GM19438 (cell line): ENCODE measurements at regions not wholly inside any gene's neighbourhood (a gene's known extent, or its start where the extent isn't known, plus 50 kb on each side); places are given as distances from the start of the nearest gene placed in this dataset.
A peak's percentile ranks its signal among the peaks of the same experiment; 100 is the strongest.

Experiments used
- ATAC-seq: cut with Tn5 transposase; IDR thresholded peaks from one replicate; pipeline ENCODE4 v1.9.1; 2021; ENCODE audit warnings: low read depth; ENCODE audit not compliant: unreplicated experiment

DNA sequence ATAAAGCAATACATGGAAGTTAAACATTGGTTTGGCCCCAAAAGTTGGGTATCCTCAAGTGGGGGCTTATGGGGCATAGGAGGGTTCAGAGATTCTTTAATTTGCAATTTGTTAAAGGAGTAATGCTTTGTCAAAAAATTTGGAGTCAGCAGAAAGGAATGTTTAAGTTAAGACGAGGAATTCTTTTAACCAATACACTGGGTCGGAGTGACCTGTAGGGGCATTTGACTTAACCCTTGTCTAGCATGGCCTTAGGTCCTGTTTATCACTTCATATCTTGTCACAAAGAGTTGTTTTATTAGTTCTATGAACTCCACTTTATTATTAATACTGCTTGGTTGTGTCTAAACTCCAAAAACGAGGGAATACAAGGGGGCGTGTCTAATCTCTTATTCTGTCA, 656.1 kb upstream of the RORB start:
- ATAC-seq: no peak

DNA sequence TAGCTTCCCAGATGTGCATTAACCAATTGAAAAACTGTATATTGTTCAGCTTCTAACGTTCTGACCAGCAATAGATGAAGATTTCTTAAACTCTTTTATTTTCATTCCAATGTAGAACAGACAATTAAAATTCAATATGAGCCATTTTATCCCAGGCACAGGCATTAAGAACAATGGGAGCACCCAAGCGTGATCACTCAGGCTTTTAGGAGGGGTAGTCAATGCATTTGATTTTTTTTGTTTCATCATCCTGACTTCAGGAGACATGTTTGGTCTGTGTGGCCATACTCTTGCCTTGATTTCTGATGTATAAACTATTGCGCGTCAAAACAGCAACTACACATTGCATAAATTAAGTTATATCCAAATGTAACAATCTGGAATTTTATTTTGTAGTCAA, 653.0 kb upstream of the RORB start:
- ATAC-seq: no peak

GRCh38 chr9:73845539-73845938, 651.6 kb upstream of the RORB start:
- ATAC-seq: no peak

- no peak for ATAC-seq
These were observed 651.0 kb upstream of the RORB start for GRCh38 chr9:73845954-73846690.

- no peak for ATAC-seq
These were observed 649.6 kb upstream of the RORB start for GRCh38 chr9:73847536-73847935.

- ATAC-seq: no peak
These were observed 643.6 kb upstream of the RORB start for GRCh38 chr9:73853549-73853948.

DNA sequence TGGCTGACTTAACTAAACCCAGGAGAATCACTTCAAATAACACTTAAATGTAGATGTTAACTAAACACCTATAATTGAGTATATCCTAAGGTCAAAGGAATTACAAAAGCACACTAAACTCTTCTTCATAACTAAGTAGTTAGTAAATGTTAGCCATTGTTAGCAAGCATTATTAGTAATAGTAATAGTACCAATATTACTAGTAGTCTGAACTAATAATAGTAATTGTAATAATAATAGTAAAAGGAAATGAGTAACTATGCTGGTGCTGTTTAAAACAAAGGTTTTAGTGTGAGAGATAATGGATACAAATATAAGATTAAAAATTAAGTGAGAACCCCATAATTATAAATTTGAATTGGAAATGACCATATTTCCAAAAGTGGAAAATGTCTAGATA, 641.9 kb upstream of the RORB start:
- ATAC-seq: no peak

DNA sequence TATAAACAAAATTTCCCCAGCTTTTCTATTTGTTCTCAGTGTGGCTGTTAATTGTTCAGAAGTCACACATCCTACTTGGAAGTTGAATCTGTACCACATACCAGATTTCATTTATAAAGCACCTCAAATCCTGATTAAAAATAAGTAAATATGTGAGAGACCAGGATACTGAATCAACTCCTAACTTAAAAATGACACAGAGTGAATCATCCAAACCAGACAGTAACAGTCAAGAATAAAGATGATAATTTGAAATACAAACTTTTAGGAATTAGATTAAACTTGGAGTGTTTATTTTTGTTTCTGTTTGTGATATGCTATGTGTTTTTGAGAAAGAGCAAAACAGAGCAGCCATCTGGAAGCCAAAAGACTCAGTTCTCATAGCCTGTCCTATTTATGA, 633.2 kb upstream of the RORB start:
- no peak for ATAC-seq

DNA sequence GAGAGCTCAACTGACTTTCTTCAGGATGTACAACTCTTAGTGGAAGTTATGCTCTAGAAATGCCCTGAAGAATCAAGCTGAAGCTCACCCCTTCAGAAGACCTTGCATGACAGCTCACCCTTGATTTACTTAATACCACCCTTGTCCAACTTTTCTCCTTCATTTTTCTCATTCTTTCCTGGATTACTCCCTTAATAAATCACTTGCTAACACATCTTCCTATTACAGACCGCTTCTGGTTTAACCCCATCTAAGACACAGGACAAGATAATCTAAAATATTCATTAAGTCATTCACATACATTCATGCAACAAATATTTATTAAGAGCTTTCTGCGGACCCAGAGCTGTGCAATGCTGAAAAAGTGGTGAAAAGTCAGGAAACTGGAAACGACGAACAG, 630.7 kb upstream of the RORB start:
- ATAC-seq: no peak

DNA sequence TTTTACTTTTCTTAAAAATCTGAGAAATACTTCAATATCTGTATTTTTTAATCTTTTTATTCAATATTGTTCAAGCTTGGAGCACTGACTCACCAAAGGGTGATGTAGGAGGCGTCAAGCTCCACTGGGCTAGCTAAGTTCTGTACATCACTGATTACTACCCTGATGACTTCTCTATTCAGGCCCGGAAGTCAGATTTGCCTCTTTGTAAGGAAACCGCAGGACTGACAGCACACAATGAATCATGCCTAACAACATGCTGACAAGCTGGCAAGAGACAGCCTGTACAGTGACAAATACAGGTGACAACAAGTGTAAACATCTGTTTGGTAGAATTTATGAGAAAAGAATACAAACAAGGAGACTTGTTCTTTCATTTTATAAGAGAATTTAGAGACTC, 627.9 kb upstream of the RORB start:
- ATAC-seq: peak; percentile 88

GRCh38 chr9:73871636-73872035, 625.5 kb upstream of the RORB start:
- no peak for ATAC-seq

DNA sequence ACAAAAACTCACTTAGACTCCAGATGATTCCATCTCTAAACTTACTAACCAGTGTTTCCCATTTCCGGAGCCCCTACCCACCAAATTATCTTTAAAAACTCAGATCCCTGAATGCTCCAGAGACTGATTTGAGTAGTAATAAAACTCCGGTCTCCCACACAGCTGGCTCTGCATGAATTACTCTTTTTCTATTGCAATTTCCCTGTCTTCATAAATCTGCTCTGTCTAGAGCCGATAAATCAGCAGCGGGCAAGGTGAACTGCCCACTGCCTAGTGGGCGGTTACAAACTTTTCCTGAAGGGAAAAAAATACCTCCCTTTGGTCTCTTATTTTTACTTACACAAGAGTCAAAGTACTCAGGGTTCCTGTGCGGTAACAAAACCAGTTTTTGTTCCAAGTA, 624.4 kb upstream of the RORB start:
- ATAC-seq: no peak

DNA sequence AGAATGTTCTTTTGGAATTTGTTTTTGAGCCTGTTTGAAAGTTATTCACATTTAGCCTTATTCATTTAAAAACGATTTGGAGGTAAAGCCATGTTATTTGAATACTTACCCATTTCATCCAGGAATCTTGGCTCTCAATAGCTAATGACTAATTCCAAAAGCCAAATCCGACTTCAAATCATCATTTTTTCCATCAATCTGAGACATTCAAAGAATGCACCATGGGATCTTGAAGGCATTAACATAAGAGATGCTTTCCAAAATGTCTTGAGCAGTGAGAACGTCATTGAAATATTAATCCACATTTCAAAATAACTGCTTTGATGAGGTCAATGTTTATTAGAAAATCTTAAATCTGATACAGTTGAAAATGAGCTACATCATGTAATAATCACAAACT, 617.0 kb upstream of the RORB start:
- no peak for ATAC-seq

- ATAC-seq: no peak
These were observed 608.1 kb upstream of the RORB start for GRCh38 chr9:73889023-73889422.

- ATAC-seq: no peak
These were observed 606.4 kb upstream of the RORB start for GRCh38 chr9:73890685-73891277.

- ATAC-seq: no peak
These were observed 604.8 kb upstream of the RORB start for GRCh38 chr9:73892335-73892734.

DNA sequence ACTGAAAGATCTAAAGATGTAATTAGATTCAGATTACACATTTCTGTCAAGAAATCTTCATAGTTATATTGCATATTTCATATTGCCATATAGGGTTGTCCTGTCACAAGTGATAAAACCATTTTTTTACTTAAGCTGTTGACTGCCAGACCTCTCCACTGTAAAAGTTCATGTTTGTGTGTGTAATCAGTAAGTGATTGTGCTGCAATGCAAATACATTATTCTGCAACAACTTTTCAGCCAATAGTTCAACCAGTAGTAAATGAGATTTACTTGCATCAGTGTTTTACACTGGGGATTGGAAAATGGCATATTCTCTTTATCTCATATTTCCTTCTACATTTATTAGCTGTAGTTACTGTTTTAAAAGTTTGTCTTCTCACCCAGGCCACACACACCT, 603.9 kb upstream of the RORB start:
- ATAC-seq: no peak

DNA sequence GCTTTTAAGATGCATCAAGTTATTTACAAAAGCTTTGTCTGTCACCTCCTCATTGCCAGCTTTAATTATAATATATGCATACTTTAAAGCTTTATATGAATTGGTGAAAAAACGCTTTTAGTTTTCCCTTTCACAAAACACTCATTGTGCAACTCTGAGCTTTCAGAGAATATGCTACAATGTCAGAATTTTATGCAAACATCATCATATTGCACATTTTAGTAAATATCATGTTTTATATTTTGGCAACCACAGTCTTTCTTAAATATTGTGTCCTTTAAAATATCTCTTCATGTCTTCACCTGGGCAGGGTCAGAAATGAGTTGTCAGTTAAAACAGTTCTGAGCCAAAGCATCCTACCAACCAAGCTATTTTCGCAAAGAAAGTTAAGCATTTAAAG, 601.1 kb upstream of the RORB start:
- ATAC-seq: no peak

- ATAC-seq: no peak
These were observed 590.5 kb upstream of the RORB start for GRCh38 chr9:73906671-73907070.

- no peak for ATAC-seq
These were observed 585.3 kb upstream of the RORB start for GRCh38 chr9:73911804-73912203.

DNA sequence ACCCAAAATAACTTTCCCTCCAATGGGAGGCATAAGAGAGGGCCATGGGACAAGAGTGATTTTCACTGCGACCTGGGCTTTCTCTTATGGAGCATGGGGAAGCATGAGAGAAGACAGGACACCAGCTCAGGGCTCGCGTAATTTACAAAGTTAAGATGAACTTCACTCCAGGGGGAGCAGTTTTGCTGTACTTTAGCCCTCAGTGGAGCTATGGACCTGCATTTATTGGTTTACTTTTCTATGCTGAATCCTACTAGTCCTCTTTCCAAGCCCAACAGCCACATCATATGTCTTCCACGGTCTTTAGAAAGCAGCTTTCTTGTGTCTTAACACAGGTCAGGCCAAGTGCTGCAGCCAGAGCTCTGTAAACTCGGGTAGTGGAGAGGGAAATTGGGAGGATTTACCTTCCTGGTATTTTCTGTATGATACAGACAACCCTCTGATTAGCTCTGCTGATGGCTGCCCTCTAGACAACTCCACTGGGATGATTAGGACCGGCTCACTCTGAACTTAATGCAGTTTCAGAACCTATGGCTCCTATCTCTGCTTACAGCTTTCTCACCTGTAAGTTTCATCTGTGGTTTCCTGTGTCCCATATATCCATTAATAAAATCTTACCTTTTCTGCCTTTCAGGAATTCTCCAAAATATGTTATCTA, 581.0 kb upstream of the RORB start:
- ATAC-seq: no peak

- ATAC-seq: no peak
These were observed 577.4 kb upstream of the RORB start for GRCh38 chr9:73919712-73920111.
